ENCODE measurements at regions not wholly inside any gene's neighbourhood (a gene's known extent, or its start where the extent isn't known, plus 50 kb on each side); places are given as distances from the start of the nearest gene placed in this dataset.

GRCh38 chr9:28696960-28697359 is 1123.7 kb upstream of the C9orf72 start:
- Mint-ChIP-seq H3K9me3 (peaks cover 30% of the 10 kb centered on the region), H3K36me3 (ENCODE audit: low read depth) (peaks cover 16% of the 10 kb centered on the region), H3K4me1 (no peaks in the 10 kb centered on the region), H3K4me3 (no peak overlapping the region), H3K27ac (no peak overlapping the region), H3K27me3 (ENCODE audit: insufficient read depth) (peaks cover 1% of the 10 kb centered on the region)
- WGBS, 2 experiments (ENCODE audit: insufficient coverage in 1 of 2, insufficient read length in 1 of 2) = 83% methylated on average over 2 of the region's 2 CpGs; no CpG with 5 or more reads in 1 of the 2 experiments
- Histone ChIP-seq H3K9ac (ENCODE audit: extremely low read depth, low read length, poor library complexity, severe bottlenecking) (no peak overlapping the region), H3K4me3 (ENCODE audit: low read length) (no peak overlapping the region), H3K27me3 (ENCODE audit: control insufficient read depth, insufficient read depth, low read length, poor library complexity, severe bottlenecking) (no peaks in the 10 kb centered on the region), H3K4me1 (ENCODE audit: control insufficient read depth, insufficient read depth, low read length) (no peaks in the 10 kb centered on the region), H3K36me3 (ENCODE audit: control insufficient read depth, insufficient read depth, low read length) (no peaks in the 10 kb centered on the region), H3K9me3 (ENCODE audit: control insufficient read depth, low read length) (peaks cover 31% of the 10 kb centered on the region), H3K27ac (ENCODE audit: low read depth, low read length) (no peak overlapping the region)
- DNase-seq = no peak
- TF ChIP-seq CTCF (conservative IDR thresholded peaks at IDR 0.05) = no peak

- Mint-ChIP-seq H3K36me3 (ENCODE audit: low read depth) (peaks cover 16% of the 10 kb centered on the region), H3K4me3 (no peak overlapping the region), H3K9me3 (peaks cover 31% of the 10 kb centered on the region), H3K4me1 (no peaks in the 10 kb centered on the region), H3K27me3 (ENCODE audit: insufficient read depth) (peaks cover 1% of the 10 kb centered on the region), H3K27ac (no peak overlapping the region)
- Histone ChIP-seq H3K9me3 (ENCODE audit: control insufficient read depth, low read length) (peaks cover 31% of the 10 kb centered on the region), H3K27me3 (ENCODE audit: control insufficient read depth, insufficient read depth, low read length, poor library complexity, severe bottlenecking) (no peaks in the 10 kb centered on the region), H3K4me1 (ENCODE audit: control insufficient read depth, insufficient read depth, low read length) (no peaks in the 10 kb centered on the region), H3K9ac (ENCODE audit: extremely low read depth, low read length, poor library complexity, severe bottlenecking) (no peak overlapping the region), H3K27ac (ENCODE audit: low read depth, low read length) (no peak overlapping the region), H3K4me3 (ENCODE audit: low read length) (no peak overlapping the region), H3K36me3 (ENCODE audit: control insufficient read depth, insufficient read depth, low read length) (no peaks in the 10 kb centered on the region)
- 92% methylated on average over 5 to 6 of the region's 6 CpGs for WGBS, 2 experiments (ENCODE audit: insufficient coverage in 1 of 2, insufficient read length in 1 of 2)
- DNase-seq = no peak
- TF ChIP-seq CTCF (conservative IDR thresholded peaks at IDR 0.05) = no peak
Observed at GRCh38 chr9:28699632-28700031, 1126.4 kb upstream of the C9orf72 start.

- Histone ChIP-seq H3K27me3 (ENCODE audit: control insufficient read depth, insufficient read depth, low read length, poor library complexity, severe bottlenecking) (no peaks in the 10 kb centered on the region), H3K36me3 (ENCODE audit: control insufficient read depth, insufficient read depth, low read length) (no peaks in the 10 kb centered on the region), H3K4me1 (ENCODE audit: control insufficient read depth, insufficient read depth, low read length) (no peaks in the 10 kb centered on the region), H3K27ac (ENCODE audit: low read depth, low read length) (no peak overlapping the region), H3K9ac (ENCODE audit: extremely low read depth, low read length, poor library complexity, severe bottlenecking) (no peak overlapping the region), H3K4me3 (ENCODE audit: low read length) (no peak overlapping the region), H3K9me3 (ENCODE audit: control insufficient read depth, low read length) (no peaks in the 10 kb centered on the region)
- no peaks in the 10 kb centered on the region for H3K36me3 Mint-ChIP-seq (ENCODE audit: low read depth)
- no peaks in the 10 kb centered on the region for H3K27me3 Mint-ChIP-seq (ENCODE audit: insufficient read depth)
- H3K9me3 Mint-ChIP-seq = no peaks in the 10 kb centered on the region
- no peak overlapping the region for H3K27ac Mint-ChIP-seq
- WGBS, 2 experiments (ENCODE audit: insufficient coverage in 1 of 2, insufficient read length in 1 of 2) = 90% methylated on average over 1 of the region's 2 CpGs; no CpG with 5 or more reads in 1 of the 2 experiments
- peaks cover 9% of the 10 kb centered on the region for H3K4me1 Mint-ChIP-seq
- no peak for TF ChIP-seq CTCF (conservative IDR thresholded peaks at IDR 0.05)
- no peak overlapping the region for H3K4me3 Mint-ChIP-seq
- no peak for DNase-seq
Observed at GRCh38 chr9:28707616-28708015, 1134.3 kb upstream of the C9orf72 start.
